NT2/D1 (cell line): ENCODE measurements at regions not wholly inside any gene's neighbourhood (a gene's known extent, or its start where the extent isn't known, plus 50 kb on each side); places are given as distances from the start of the nearest gene placed in this dataset.

Source experiments
- YY1 ChIP-seq: IDR thresholded peaks from 2 replicates; pipeline ENCODE4 v1.6.1; 2011; ENCODE audit not compliant: insufficient read length, insufficient read depth
- ZNF274 ChIP-seq: IDR thresholded peaks from 2 replicates; pipeline ENCODE4 v1.6.1; 2011; ENCODE audit warnings: mild to moderate bottlenecking, low read depth, low read length

- TF ChIP-seq ZNF274, result no peak
- no peak for TF ChIP-seq YY1
These were observed 746.2 kb upstream of the POM121L12 start for GRCh38 chr7:52289247-52289646.
